Cardiac muscle cell (in vitro differentiated cells and primary cell): ENCODE measurements at regions not wholly inside any gene's neighbourhood (a gene's known extent, or its start where the extent isn't known, plus 50 kb on each side); places are given as distances from the start of the nearest gene placed in this dataset.

Experiments used
- DNase-seq, 2 donors: peaks; one replicate each; pipeline versions ENCODE4 v3.0.0 to v3.0.0-alpha.2; 2010 to 2017; ENCODE audit warnings: low read depth in 1 of 2, low spot score in 1 of 2
- H3K27ac ChIP-seq: fragments of 200-600 bp; sonication (generic); 2 replicates; pipeline ENCODE4 v1.5.1; 2016
- H3K27me3 ChIP-seq: fragments of 200-600 bp; sonication (generic); 2 replicates; pipeline ENCODE4 v1.6.0; 2016; ENCODE audit warnings: control low read depth
- H3K36me3 ChIP-seq: fragments of 200-600 bp; sonication (generic); 2 replicates; pipeline ENCODE4 v1.5.1; 2016; ENCODE audit warnings: control low read depth
- H3K4me1 ChIP-seq: fragments of 200-600 bp; sonication (generic); 2 replicates; pipeline ENCODE4 v1.8.1; 2017; ENCODE audit warnings: low read depth, mild to moderate bottlenecking, mixed run types
- H3K4me3 ChIP-seq: fragments of 200-600 bp; sonication (generic); 2 replicates; pipeline ENCODE4 v1.5.1; 2016; ENCODE audit warnings: mild to moderate bottlenecking
- H3K9me3 ChIP-seq: fragments of 200-600 bp; sonication (generic); 2 replicates; pipeline ENCODE4 v1.5.1; 2017; ENCODE audit warnings: low read depth, mild to moderate bottlenecking, control low read depth
- TF ChIP-seq, protein P1 (sequence below): IDR thresholded peaks from 2 replicates; pipeline ENCODE4 v1.5.1; 2012; ENCODE audit warnings: low read depth, mild to moderate bottlenecking, low read length

DNA sequence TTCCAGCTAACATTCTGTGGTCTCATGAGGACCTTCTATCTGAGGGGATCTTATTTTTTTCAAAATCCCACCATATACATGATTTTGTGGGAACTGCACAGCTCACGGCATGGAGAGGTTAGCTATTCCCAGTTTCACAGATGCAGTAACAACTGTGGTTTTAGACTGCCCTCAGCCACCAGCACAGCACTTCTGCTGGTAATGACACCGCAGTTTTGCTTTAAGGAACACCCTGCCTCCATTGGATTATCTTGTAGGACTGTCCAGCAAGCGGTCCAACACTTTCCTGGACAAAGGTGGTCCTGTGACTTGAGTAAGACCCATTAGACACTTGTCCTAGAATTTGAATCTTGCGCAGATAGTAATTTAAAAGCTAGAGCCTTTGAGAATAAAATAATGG, 65.3 kb upstream of the SMNDC1 start:
- Histone ChIP-seq H3K36me3 (no peaks in the 10 kb centered on the region), H3K9me3 (no peaks in the 10 kb centered on the region), H3K4me1 (peaks cover 5% of the 10 kb centered on the region), H3K27ac (no peak overlapping the region), H3K4me3 (no peak overlapping the region), H3K27me3 (no peaks in the 10 kb centered on the region)
- no peak for DNase-seq
- TF ChIP-seq, protein P1, sequence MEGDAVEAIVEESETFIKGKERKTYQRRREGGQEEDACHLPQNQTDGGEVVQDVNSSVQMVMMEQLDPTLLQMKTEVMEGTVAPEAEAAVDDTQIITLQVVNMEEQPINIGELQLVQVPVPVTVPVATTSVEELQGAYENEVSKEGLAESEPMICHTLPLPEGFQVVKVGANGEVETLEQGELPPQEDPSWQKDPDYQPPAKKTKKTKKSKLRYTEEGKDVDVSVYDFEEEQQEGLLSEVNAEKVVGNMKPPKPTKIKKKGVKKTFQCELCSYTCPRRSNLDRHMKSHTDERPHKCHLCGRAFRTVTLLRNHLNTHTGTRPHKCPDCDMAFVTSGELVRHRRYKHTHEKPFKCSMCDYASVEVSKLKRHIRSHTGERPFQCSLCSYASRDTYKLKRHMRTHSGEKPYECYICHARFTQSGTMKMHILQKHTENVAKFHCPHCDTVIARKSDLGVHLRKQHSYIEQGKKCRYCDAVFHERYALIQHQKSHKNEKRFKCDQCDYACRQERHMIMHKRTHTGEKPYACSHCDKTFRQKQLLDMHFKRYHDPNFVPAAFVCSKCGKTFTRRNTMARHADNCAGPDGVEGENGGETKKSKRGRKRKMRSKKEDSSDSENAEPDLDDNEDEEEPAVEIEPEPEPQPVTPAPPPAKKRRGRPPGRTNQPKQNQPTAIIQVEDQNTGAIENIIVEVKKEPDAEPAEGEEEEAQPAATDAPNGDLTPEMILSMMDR = no peak

DNA sequence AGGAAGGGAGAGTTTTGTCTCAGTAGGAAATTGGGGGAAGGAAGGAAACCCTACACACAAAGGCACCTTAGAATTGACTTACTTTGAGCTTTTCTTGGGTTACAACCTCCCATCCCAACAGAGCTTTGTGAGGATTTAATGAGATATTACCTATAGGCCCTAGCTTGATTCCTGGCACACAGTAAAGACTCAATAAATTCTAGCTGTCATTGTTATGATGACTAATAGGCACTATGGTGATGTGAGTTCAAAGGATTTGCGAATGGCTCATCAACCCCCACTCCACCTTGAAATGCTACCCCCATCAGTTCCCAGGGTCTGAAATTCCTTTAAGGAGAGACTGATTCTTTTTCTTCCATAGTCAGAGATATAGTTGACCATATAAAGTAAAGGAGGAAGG, 67.9 kb upstream of the SMNDC1 start:
- no peaks in the 10 kb centered on the region for H3K36me3 ChIP-seq
- no peaks in the 10 kb centered on the region for H3K9me3 ChIP-seq
- no peak for DNase-seq
- TF ChIP-seq, protein P1 = no peak
- H3K27me3 ChIP-seq = no peaks in the 10 kb centered on the region
- no peak overlapping the region for H3K4me3 ChIP-seq
- no peak overlapping the region for H3K27ac ChIP-seq
- peaks cover 2% of the 10 kb centered on the region for H3K4me1 ChIP-seq

DNA sequence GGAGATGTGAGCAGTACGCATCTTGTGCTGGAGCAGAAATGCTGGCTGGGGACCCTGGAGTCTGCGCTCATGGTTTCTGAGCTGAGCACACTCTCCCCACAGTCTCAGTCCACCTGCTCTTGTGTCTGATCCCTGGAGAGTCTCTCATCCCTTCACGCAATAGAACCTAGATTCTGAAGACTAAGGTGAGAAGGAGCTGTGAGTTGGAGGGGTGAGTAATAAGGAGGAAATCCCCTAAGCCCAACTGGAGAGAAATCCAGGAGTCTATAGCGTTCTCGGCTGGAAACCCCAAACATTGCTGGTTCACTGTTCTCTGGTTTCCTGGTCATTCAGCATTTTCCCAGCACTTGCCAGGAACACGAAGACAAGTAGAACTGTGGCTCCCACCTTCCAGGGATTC, 68.3 kb upstream of the SMNDC1 start:
- Histone ChIP-seq H3K4me3 (no peak overlapping the region), H3K27ac (no peak overlapping the region), H3K9me3 (no peaks in the 10 kb centered on the region), H3K27me3 (no peaks in the 10 kb centered on the region), H3K36me3 (no peaks in the 10 kb centered on the region), H3K4me1 (no peaks in the 10 kb centered on the region)
- TF ChIP-seq, protein P1 = no peak
- DNase-seq = no peak

DNA sequence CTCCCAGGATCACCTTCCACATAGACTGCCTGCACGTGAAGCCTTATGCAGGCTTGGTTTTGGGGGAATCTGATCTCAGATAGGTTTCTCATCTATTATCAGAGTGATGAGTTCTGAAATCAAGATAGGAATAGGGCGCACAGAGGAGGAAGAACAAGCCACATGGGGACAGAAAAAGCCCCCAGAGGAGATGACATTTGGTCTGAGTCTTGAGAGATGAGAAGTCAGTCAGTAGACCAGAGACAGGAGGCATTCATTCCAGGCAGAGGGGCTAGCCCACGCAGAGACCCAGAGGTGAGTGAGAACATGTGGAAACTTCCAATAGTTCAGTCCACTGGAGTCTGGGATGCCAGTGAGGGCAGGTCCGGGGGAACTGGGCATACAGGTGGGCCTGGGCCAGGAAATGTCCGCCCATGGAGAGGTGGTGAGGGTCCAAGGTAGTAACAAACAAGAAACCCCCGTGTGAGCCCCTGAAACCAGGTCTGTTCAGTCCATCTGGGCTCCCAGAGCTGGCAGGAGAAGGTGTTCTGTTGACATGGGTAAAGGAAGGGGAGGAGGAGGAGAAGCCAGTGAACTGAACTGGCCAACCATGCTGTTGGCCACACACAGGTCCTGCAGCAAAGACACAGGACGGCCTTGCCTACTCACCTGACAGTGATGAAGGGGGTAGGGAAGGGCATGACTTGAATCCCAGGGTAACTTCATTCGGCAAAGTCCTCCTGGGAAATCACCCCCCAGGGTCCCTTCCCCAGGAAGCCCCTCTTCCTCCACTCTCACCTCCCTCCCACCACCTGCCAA, 69.3 kb upstream of the SMNDC1 start:
- H3K27me3 ChIP-seq = no peaks in the 10 kb centered on the region

DNA sequence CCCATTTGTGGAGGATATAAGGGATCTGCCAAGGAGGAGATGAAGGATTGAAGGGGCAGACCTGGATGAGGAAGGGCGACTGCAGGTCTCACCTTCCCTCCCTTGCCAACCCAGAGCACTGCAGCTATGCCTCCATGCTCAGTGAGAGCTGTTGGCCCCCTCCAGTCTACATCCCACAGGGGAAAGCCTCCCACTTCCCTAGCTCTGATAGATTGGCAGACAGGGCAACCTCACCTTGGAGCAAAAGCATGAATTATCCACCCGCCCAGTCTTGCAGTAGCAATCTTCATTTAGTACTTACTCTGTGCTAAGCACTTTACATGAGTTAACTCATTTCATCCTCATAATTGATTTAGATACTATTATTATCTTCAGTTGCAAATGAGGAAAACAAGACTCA, 70.4 kb upstream of the SMNDC1 start:
- H3K4me1 ChIP-seq = no peaks in the 10 kb centered on the region
- no peaks in the 10 kb centered on the region for H3K27me3 ChIP-seq
- no peaks in the 10 kb centered on the region for H3K36me3 ChIP-seq
- H3K9me3 ChIP-seq = no peaks in the 10 kb centered on the region
- no peak for DNase-seq
- no peak overlapping the region for H3K4me3 ChIP-seq
- H3K27ac ChIP-seq = no peak overlapping the region
- TF ChIP-seq, protein P1 = no peak

More for the DNA sequence above, 69.3 kb upstream of the SMNDC1 start:
- TF ChIP-seq, protein P1 = no peak
- no peak for DNase-seq
- H3K4me3 ChIP-seq = no peak overlapping the region
- H3K4me1 ChIP-seq = no peaks in the 10 kb centered on the region
- H3K36me3 ChIP-seq = no peaks in the 10 kb centered on the region
- no peak overlapping the region for H3K27ac ChIP-seq
- no peaks in the 10 kb centered on the region for H3K9me3 ChIP-seq
